ENCODE measurements at regions not wholly inside any gene's neighbourhood (a gene's known extent, or its start where the extent isn't known, plus 50 kb on each side); places are given as distances from the start of the nearest gene placed in this dataset.

DNA sequence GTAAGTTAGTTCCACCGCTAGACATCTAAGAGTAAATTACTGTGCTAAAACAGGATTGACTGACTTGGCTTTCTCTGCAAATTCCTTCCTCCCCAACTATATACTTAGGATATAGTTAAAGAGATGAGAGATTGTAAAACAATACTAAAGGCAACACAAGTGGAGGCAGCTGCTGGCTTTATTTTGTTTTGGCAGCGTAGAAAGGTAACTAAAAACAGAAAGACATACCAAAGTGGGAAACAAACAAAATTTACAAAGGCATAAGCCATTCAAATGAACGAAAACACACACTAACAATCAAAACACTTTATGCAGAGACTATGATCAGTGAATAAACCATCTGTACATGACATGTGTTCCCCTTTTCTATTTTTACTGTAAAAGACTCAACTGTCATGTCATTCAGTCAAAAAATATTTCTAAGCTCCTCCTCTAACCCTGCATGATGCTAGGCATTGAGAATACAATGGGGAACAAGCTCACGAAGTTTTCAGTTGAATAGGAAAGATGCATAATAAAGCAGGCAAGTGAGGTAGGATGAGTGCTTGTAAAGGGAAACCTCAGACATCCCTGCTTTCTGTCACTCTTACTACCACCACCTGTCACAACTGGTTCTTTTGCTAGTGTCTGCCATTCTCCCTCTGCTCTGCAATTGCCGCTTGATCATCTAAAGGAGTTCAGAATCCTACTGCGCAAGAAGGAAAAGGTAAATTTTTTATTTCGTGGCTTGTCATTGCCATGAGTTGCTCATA is 64.2 kb upstream of the COL1A2 start:
- no peaks in the 10 kb centered on the region for H3K36me3 ChIP-seq (ENCODE audit: control insufficient read depth in 3 of 3, insufficient read depth in 3 of 3, low read length in 3 of 3)
- no peaks in the 10 kb centered on the region for H3K9me3 ChIP-seq (ENCODE audit: control insufficient read depth in 3 of 3, low read length in 3 of 3)
- no peak overlapping the region for H3K27ac ChIP-seq (ENCODE audit: low read depth, low read length)
- no peak overlapping the region for H3K4me3 ChIP-seq (ENCODE audit: low read length in 3 of 3)
- no peaks in the 10 kb centered on the region for H3K27me3 ChIP-seq (ENCODE audit: control insufficient read depth in 3 of 3, insufficient read depth in 3 of 3, low read length in 3 of 3)
- H3K4me1 ChIP-seq (ENCODE audit: control insufficient read depth in 3 of 3, insufficient read depth in 3 of 3, low read length in 3 of 3) = no peaks in the 10 kb centered on the region
- no peak overlapping the region for H3K9ac ChIP-seq (ENCODE audit: low read depth in 1 of 3, low read length in 3 of 3)

DNA sequence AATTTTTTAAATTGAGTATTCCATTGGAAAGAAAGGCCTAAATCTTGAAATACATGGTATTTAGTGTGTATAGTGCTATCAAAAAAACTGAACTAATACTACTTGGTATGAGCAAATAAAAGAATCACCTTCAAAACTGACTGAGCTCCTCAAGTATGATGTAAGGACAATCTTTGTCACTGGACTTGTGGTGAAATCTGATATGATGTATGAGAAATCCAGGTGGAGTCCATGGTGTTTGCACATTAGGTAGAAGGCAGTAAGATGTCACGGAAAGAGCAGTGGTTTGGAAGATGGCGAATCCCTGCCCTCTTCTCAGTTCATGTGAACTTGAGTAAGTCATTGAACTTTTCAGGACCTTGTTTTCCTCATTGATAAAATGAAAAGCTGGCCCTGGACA is 62.1 kb upstream of the COL1A2 start:
- Histone ChIP-seq H3K27me3 (ENCODE audit: control insufficient read depth in 3 of 3, insufficient read depth in 3 of 3, low read length in 3 of 3) (no peaks in the 10 kb centered on the region), H3K4me1 (ENCODE audit: control insufficient read depth in 3 of 3, insufficient read depth in 3 of 3, low read length in 3 of 3) (no peaks in the 10 kb centered on the region), H3K9ac (ENCODE audit: low read depth in 1 of 3, low read length in 3 of 3) (no peak overlapping the region), H3K9me3 (ENCODE audit: control insufficient read depth in 3 of 3, low read length in 3 of 3) (no peaks in the 10 kb centered on the region), H3K4me3 (ENCODE audit: low read length in 3 of 3) (no peak overlapping the region), H3K36me3 (ENCODE audit: control insufficient read depth in 3 of 3, insufficient read depth in 3 of 3, low read length in 3 of 3) (no peaks in the 10 kb centered on the region), H3K27ac (ENCODE audit: low read depth, low read length) (no peak overlapping the region)

DNA sequence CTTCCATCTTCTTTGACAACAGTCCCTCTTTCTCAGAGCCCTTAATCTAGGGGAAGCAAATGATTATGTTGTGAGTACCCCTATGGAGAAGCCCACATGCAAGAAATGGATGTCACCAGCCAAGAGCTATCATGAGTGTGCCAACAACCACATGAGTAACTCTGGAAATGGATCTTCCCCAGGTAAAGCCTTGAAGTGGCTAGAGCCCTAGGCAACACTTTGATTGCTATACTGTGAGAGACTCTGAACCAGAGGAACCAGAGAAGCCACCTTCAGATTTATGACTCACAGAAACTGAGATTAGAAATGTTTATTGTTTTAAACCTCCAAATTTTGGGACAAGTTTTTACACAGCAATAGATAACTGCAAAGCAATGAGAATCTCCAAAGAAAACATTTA is 60.9 kb upstream of the COL1A2 start:
- Histone ChIP-seq H3K36me3 (ENCODE audit: control insufficient read depth in 3 of 3, insufficient read depth in 3 of 3, low read length in 3 of 3) (no peaks in the 10 kb centered on the region), H3K4me1 (ENCODE audit: control insufficient read depth in 3 of 3, insufficient read depth in 3 of 3, low read length in 3 of 3) (no peaks in the 10 kb centered on the region), H3K27me3 (ENCODE audit: control insufficient read depth in 3 of 3, insufficient read depth in 3 of 3, low read length in 3 of 3) (no peaks in the 10 kb centered on the region), H3K4me3 (ENCODE audit: low read length in 3 of 3) (no peak overlapping the region), H3K9me3 (ENCODE audit: control insufficient read depth in 3 of 3, low read length in 3 of 3) (no peaks in the 10 kb centered on the region), H3K27ac (ENCODE audit: low read depth, low read length) (no peak overlapping the region), H3K9ac (ENCODE audit: low read depth in 1 of 3, low read length in 3 of 3) (no peak overlapping the region)

DNA sequence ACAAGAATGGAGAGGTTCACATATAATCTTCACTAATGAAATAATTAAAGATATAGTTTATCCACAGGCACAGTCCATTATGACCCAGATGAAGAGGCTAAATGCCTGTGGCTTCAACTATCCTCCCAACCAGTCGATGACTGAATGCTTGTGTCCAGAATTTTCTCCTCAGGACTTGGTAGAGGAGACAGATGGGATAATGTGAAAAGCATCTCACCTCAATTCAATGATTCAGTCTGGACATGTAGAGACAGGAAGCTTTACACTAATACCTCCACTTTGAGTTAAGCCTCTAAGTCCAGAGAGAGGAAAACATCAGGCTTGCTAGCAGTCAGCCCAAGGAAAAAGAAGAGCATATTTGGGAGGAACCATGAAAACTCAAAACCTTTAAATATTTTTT is 59.1 kb upstream of the COL1A2 start:
- Histone ChIP-seq H3K4me1 (ENCODE audit: control insufficient read depth in 3 of 3, insufficient read depth in 3 of 3, low read length in 3 of 3) (no peaks in the 10 kb centered on the region), H3K9ac (ENCODE audit: low read depth in 1 of 3, low read length in 3 of 3) (no peak overlapping the region), H3K4me3 (ENCODE audit: low read length in 3 of 3) (no peak overlapping the region), H3K36me3 (ENCODE audit: control insufficient read depth in 3 of 3, insufficient read depth in 3 of 3, low read length in 3 of 3) (no peaks in the 10 kb centered on the region), H3K9me3 (ENCODE audit: control insufficient read depth in 3 of 3, low read length in 3 of 3) (no peaks in the 10 kb centered on the region), H3K27ac (ENCODE audit: low read depth, low read length) (no peak overlapping the region), H3K27me3 (ENCODE audit: control insufficient read depth in 3 of 3, insufficient read depth in 3 of 3, low read length in 3 of 3) (no peaks in the 10 kb centered on the region)

DNA sequence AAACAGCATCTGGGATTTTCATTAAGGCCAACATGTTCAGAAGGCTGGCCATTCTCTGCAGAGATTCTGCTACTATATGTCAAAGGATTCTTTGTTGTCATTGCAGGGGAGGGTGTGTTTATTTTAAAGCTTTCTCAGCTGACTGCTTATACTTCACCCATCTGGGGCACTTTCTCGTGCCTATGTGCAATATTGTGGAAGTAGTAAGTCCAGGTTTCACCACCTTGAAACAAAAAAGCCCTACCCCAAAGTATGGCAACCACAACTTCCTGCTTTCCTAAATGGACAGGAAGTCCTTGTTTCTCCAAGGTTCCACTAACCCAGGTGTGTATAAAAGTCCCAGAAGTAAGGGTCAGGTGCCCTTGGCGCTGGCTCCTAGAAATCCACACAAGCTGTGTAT is 58.7 kb upstream of the COL1A2 start:
- Histone ChIP-seq H3K27me3 (ENCODE audit: control insufficient read depth in 3 of 3, insufficient read depth in 3 of 3, low read length in 3 of 3) (no peaks in the 10 kb centered on the region), H3K27ac (ENCODE audit: low read depth, low read length) (no peak overlapping the region), H3K36me3 (ENCODE audit: control insufficient read depth in 3 of 3, insufficient read depth in 3 of 3, low read length in 3 of 3) (no peaks in the 10 kb centered on the region), H3K4me1 (ENCODE audit: control insufficient read depth in 3 of 3, insufficient read depth in 3 of 3, low read length in 3 of 3) (no peaks in the 10 kb centered on the region), H3K4me3 (ENCODE audit: low read length in 3 of 3) (no peak overlapping the region), H3K9me3 (ENCODE audit: control insufficient read depth in 3 of 3, low read length in 3 of 3) (no peaks in the 10 kb centered on the region), H3K9ac (ENCODE audit: low read depth in 1 of 3, low read length in 3 of 3) (no peak overlapping the region)

DNA sequence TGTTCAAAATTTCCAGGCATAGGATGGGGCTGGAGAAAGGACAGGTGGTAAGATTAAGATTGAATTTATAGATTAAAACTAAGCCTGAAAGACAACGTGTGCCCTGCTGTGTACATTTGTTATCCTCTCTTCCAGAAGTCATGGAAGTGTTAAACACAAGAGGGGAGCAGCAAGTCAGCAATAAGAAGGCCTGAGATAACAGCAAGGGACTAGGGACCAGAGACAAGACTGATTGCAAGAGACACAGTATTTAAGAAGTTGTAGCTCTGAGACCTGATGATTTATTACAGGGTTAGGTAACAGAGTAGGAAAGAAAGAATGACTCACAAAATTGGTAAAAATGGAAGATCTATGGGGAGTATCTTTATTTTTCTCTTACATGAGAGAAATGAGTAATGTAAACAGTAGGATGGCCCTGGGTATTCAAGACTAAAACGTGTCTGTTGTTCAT is 55.7 kb upstream of the COL1A2 start:
- no peaks in the 10 kb centered on the region for H3K27me3 ChIP-seq (ENCODE audit: control insufficient read depth in 3 of 3, insufficient read depth in 3 of 3, low read length in 3 of 3)
- no peaks in the 10 kb centered on the region for H3K36me3 ChIP-seq (ENCODE audit: control insufficient read depth in 3 of 3, insufficient read depth in 3 of 3, low read length in 3 of 3)
- no peak overlapping the region for H3K9ac ChIP-seq (ENCODE audit: low read depth in 1 of 3, low read length in 3 of 3)
- no peak overlapping the region for H3K4me3 ChIP-seq (ENCODE audit: low read length in 3 of 3)
- no peaks in the 10 kb centered on the region for H3K4me1 ChIP-seq (ENCODE audit: control insufficient read depth in 3 of 3, insufficient read depth in 3 of 3, low read length in 3 of 3)
- H3K27ac ChIP-seq (ENCODE audit: low read depth, low read length) = no peak overlapping the region
- H3K9me3 ChIP-seq (ENCODE audit: control insufficient read depth in 3 of 3, low read length in 3 of 3) = no peaks in the 10 kb centered on the region

DNA sequence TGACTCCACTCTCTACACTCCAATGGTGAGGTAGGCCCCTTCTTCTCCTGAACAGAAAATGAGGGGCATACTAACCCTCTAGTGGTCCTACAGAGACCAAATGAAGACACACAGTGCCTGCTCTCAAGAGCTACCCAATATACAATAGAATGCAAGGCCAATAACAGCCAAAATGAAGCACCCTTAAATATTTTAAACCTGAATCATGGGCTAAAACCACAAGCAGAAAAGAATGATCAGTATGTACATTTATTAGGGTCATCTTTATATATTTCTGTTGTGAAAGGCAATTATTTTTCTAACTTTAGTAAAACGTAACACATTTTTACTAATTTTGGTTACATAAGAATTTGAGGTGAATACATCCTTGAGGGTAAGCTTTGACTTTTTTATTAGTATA is 49.9 kb upstream of the COL1A2 start:
- Histone ChIP-seq H3K36me3 (ENCODE audit: control insufficient read depth in 3 of 3, insufficient read depth in 3 of 3, low read length in 3 of 3) (no peaks in the 10 kb centered on the region), H3K4me3 (ENCODE audit: low read length in 3 of 3) (no peak overlapping the region), H3K9ac (ENCODE audit: low read depth in 1 of 3, low read length in 3 of 3) (no peak overlapping the region), H3K27ac (ENCODE audit: low read depth, low read length) (no peak overlapping the region), H3K27me3 (ENCODE audit: control insufficient read depth in 3 of 3, insufficient read depth in 3 of 3, low read length in 3 of 3) (peaks cover 0 to 3% (median 0%) of the 10 kb centered on the region in 3 donors), H3K9me3 (ENCODE audit: control insufficient read depth in 3 of 3, low read length in 3 of 3) (no peaks in the 10 kb centered on the region), H3K4me1 (ENCODE audit: control insufficient read depth in 3 of 3, insufficient read depth in 3 of 3, low read length in 3 of 3) (peaks cover 0 to 4% (median 0%) of the 10 kb centered on the region in 3 donors)
